Activated naive CD4-positive, alpha-beta T cell treated with anti-CD3 and anti-CD28 coated beads, Interleukin-2, amount 50 U/mL, for 16 hours (primary cell): ENCODE measurements at regions not wholly inside any gene's neighbourhood (a gene's known extent, or its start where the extent isn't known, plus 50 kb on each side); places are given as distances from the start of the nearest gene placed in this dataset.
"Not testable (repeated sequence)": the region's sequence is repeated elsewhere in the genome, so short reads cannot be mapped to it uniquely, and the experiment has no call there.

Source experiments
- DNase-seq: peaks from one replicate; pipeline ENCODE4 v3.0.0-alpha.2; 2020

DNA sequence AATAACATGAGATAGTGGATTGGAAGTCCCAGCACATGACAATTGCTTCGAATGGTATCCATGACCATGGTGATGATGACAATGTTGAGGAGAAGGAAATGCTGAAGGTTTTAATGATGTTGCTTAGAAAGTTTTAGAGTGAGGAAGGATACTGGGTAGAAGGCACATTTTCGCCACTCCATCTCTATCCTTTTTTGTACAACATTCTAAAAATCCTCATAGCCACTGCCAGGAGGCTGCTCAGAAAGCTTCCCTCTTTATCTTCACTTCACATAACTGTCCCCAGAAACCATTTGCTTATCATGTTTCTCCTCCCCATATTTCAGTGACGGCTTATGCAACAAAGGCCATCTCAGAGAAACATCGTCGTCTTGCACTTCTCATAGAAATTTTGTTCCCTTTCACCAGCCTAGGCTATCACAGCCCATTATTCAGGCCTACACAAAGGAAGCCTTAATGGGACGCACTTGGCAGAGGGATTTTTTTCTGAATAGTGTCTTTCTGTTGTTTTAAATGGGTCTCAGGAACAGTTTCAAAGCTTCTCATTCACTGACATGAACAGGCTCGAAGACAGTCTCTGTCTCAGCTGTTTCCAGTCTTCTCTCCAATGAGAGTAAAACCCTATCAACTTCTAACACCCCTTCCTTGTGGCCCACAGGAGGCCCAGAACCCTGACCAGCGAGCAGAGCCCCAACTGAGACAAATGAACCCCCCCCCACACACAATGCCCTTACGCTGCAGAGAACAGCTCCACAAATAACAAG lies 506.7 kb downstream of the HAPSTR1 start:
- no peak for DNase-seq

GRCh38 chr16:9598731-9599083 lies 507.3 kb downstream of the HAPSTR1 start:
- DNase-seq = no peak

DNA sequence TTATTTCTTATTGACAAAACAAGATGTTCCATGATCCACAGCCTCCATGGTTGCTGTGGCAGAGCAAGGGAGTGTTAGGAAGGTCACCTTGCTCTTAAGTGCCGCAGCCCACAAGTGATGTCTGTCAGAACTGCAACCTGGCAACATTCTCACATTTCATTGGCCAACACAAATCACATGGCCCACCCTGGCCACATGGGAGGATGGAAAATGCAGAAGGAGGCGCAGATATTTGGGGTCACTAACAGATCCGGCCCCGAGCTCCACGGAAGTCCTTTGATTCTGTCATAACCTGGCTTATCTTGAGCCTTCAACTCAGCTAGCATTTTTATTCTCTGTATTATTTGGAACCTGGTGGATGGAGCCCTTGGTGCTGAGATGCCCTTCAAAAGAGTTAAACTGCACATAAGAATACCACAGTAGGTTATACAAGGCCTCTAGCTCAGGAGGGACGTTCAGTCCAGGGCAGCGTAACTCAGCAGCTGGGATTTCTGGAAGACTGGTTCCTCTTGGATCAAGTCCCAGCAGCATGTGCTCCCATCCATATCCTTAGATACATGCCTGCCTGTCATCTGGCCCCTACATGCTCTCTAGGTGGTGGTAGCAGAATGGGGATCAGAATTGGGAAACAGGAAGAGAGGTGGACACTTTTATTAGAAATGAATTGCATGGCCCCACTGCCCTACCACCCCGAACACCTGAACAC lies 508.1 kb downstream of the HAPSTR1 start:
- DNase-seq = no peak

DNA sequence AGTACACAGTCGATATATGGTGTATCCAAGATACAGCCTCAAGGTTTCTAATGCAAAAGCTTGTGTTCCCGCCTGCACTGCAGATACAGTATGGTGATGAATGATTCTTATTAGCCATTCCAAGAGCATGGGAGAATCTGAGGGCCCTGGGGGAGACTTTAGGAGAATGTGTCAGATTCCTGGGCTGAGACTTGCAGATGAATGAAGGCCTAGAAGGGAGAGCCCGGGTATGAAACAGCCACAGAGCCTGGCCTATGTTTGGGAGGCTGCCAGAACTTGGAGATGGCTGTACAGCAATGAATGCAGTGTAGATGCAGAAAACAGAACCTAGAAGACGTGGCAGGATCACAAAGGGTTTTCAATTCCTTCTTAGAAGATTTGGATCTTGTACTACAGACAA lies 510.7 kb downstream of the HAPSTR1 start:
- DNase-seq = no peak

DNA sequence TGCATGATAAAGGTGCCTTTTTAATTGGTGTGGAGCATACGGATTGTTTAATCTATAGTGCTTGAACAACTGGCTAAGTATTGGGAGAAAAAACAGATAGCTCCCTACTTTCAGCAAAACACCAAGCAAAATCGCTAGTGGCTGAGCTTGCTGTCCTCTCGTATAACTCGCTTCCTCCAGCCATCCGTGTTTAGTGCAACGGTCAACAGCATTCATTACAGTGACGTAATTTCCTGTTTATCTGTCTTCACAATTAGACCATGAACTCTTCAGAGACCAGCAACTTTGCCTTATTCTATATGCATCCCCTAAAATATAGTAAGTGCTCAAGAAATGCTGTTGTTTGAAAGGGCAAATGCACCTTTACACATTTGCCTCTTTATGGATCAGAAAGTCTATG lies 511.9 kb downstream of the HAPSTR1 start:
- DNase-seq = no peak

DNA sequence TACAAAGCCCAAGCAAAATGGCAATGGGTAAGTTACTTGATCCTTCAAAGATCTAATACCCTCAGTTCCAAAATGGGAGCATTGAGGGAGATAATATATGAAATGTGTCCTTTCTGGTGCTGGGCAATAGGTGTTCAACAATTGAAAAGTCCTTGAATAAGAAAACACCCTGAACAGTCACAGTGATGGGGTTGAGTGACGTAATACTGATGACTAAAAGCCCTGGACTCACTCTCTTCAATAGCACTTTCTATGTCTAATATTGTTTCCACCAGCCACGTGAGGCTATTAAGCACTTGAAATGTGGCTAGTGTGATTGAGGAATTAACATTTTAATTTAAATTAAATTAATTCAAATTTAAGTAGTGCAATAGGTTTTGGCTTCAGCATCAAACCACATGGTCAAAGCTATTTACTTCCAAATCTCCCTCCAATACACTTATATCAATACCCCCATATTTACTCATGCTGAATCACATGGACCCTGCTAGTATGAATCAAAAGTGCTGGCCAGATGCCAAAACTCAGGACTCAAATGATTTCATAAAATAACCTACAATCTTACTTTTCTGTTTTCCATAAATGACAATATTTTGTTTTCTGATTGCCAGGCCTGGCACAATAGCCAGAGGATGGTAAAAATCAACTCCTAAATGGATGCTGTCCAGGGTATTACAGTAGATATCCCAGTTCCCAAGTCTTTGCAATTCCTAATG lies 516.2 kb downstream of the HAPSTR1 start:
- DNase-seq = no peak

DNA sequence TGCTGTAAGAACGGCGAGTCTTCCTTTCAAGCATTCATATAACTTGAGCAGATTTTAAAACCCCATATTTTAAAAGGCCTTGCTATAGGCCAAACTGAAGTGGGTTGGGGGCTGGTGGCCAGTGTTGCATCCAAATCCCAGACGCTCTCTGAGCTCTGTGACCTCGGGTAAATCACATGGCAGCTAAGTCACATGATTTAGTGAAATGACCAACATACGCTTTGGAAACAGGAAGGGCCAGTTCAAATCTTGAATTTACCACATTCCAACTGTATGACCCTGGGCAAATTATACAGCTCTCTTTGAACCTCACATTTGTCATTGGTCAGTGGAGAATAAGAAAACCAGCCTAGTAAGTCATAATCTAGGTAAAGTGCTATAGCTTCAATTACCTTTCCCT lies 519.3 kb downstream of the HAPSTR1 start:
- no peak for DNase-seq

- DNase-seq = no peak
These were observed 520.8 kb downstream of the HAPSTR1 start for GRCh38 chr16:9612267-9612666.

DNA sequence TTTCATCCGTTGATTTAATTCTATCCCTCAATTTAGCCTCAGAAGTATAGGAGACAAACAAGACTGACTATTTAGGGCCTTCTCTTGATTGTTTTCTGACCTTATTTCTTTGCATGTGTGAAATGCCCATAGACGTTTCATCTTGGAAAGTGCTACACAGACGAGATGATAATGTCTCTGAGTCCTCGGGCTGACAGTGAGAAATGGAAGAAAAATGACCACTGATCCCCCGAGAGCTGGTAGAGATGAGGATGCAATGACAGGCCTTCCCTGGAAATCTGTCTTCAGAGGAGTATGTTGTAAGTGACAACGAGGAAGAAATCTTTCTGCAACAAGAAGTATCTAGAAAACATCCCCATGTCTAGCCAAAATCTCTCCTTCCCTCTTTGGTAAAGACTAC lies 522.9 kb downstream of the HAPSTR1 start:
- DNase-seq = no peak

DNA sequence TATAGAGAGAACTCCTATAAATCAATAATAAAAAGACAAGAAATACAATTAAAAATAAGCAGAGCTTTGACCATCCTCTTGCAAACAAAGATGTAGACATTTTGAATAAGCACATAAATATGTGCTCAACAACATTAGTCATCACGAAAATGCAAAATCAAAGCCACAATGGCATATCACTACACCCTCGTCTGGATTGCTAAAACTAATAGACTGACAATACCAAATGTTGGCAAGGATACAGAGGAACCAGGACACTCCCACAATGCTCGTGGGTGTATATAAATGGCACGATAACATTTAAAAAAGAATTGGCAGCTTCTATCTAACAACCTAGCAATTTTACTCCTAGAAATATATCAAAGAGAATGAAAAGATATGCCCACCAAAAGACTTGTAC lies 530.8 kb downstream of the HAPSTR1 start:
- no peak for DNase-seq

DNA sequence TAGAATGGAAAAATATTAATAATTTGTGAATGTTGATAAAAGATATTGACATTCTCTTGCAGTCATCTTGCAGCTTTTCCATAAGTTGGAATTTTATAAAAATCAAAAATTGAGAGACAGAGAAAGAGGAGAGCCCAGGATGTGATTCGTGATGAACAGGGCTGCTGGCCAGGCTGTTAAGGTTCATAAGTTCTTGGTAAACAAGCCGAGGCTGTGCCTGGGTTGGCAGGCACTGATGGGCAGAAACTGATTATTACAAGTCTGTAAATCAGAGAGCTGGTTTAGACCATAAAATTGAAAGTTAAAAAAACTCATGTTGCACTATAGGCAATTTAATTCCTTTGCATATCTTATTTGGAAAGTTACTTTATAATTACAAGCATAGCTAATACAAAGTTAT lies 533.7 kb downstream of the HAPSTR1 start:
- DNase-seq = no peak

DNA sequence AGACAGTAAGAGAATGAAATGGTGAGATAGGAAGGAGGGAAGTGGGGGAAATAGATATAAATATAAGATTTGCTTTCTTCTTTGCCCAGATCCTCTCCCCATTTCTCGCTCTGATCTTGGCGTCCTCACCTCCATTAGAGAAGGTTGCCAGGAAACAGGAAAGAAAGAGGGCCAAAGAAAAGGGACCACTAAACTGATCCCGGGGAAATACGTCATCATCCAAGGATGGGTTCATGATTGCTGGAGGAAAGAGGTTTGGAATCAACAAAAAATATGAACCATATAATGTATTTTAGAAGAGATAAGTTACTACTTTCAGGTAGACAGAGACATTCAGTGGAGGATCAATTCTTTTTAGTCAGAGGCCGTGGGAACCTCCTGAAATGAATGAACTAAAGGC lies 536.0 kb downstream of the HAPSTR1 start:
- no peak for DNase-seq

- DNase-seq = no peak
These were observed 538.7 kb downstream of the HAPSTR1 start for GRCh38 chr16:9630119-9630518.

- DNase-seq = no peak
These were observed 539.5 kb downstream of the HAPSTR1 start for GRCh38 chr16:9630985-9631384.

GRCh38 chr16:9633844-9634243 lies 542.4 kb downstream of the HAPSTR1 start:
- no peak for DNase-seq

DNA sequence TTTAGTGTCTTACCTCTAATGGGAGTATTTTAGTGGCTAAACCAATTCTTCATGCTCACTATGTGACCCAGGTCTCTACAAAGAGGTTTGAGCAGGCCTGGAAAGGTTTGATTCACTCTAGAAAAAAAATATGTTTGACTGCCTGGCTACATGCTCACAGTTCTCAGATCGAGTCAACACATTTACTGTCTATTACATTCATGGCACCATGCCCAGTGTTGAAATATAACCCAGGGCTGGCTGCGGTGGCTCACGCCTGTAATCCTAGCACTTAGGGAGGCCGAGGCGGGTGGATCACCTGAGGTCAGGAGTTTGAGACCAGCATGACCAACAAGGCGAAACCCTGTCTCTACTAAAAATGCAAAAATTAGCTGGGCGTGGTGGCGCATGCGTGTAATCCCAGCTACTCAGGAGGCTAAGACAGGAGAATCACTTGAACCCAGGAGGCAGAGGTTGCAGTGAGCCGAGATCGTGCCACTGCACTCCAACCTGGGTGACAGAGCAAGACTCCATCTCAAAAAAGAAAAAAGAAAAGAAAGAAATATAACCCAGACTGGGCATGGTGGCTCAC lies 543.8 kb downstream of the HAPSTR1 start:
- DNase-seq = not testable (repeated sequence)

- DNase-seq = no peak
These were observed 538.0 kb downstream of the GRIN2A start for GRCh38 chr16:9644258-9644657.

- no peak for DNase-seq
These were observed 536.3 kb downstream of the GRIN2A start for GRCh38 chr16:9645911-9646310.

GRCh38 chr16:9647981-9648701 lies 534.1 kb downstream of the GRIN2A start:
- DNase-seq = no peak

DNA sequence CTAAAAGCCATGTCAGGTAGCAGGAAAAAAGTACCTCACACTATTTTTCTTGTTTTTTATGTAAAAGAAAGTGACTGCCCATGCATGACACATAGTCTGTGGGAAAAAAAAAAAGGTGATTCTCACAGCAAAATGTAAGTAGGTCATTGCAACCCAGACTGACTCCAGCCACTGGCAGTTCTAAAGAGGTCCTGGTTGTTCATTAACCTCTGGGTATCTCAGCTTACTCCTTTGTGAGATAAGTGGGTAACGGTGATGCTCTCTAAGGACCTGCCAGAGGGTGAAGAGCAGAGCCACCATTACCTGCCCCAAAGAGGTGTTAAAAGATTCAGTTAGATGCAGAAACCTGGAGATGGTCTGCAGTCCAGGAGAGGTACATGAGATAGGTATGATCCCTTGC lies 531.9 kb downstream of the GRIN2A start:
- DNase-seq = no peak

DNA sequence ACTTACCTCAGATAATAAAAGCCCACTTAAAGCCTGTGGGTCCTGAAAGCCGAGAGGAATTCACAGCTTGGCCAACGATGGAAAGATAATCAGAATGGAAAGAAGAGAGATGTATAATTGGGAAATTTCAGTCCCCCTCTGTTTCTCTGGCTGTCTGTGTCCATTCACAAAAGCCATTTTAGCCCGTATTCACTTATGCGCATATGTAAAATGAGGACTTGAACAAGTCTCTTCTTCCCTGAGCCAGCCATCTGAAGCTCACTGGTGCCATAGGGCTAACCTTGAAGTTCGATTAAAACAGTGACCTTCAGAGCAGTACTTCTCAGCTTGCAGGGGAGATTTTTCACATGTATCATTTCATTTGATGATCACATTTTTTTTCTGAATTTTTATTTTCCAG lies 527.2 kb downstream of the GRIN2A start:
- DNase-seq = no peak

- DNase-seq = no peak
These were observed 524.6 kb downstream of the GRIN2A start for GRCh38 chr16:9657641-9658040.

DNA sequence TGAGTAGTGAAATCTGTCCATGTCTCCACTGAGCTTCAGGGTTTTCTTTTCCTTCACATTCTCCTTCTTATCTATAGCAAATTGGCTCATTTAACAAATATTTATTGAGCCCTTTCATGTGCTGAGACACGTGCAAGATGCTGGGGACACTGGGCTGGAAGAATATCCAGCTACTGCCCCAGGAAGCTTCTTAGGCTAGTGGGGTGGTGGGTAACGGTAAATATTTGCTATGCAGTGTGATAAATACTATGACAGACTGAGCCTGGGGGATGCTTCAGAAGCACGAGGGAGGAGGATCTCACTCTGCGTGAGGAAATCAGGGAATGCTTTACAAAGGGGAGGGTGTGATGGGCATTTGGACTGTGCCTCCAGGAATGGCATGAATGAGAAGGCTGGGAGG lies 524.1 kb downstream of the GRIN2A start:
- DNase-seq = no peak
